Panc1 (cell line): ENCODE measurements at regions not wholly inside any gene's neighbourhood (a gene's known extent, or its start where the extent isn't known, plus 50 kb on each side); places are given as distances from the start of the nearest gene placed in this dataset.

Source experiments
- ATAC-seq: fragments of 200-7000 bp; cut with Tn5 transposase; 2 replicates; pipeline ENCODE4 v1.9.1; 2020; ENCODE audit warnings: mild to moderate bottlenecking, moderate library complexity
- BruUV-seq: library from RNA; stranded (reverse); fragments of 400-500 nt; replicated peaks from 2 replicates; lab custom pipeline; 2021; lab: Mats Ljungman, UMichigan
- CTCF ChIA-PET: fragments of 300-600 bp; sonication (Branson Sonifier 250); formaldehyde crosslinking; loops from one replicate; lab custom pipeline; 2022; ENCODE audit warnings: antibody characterized with exemption; lab: Charles Lee
- POLR2A ChIA-PET: fragments of 300-600 bp; sonication (Branson Sonifier 250); formaldehyde crosslinking; loops from one replicate; lab custom pipeline; 2022; ENCODE audit warnings: antibody characterized with exemption; lab: Charles Lee
- DNase-seq: peaks from one replicate; pipeline ENCODE4 v3.0.0-alpha.2; 2010; ENCODE audit warnings: low read depth, low spot score
- H3K27ac ChIP-seq: 2 replicates; pipeline ENCODE4 v1.5.1; 2011; ENCODE audit warnings: mild to moderate bottlenecking, low read length, inconsistent platforms
- H3K27me3 ChIP-seq: fragments of 200-500 bp; sonication (Bioruptor generic); 2 replicates; pipeline ENCODE4 v1.6.0; 2014; ENCODE audit warnings: low read length, inconsistent platforms; ENCODE audit not compliant: control insufficient read depth, insufficient read depth
- H3K36me3 ChIP-seq: fragments of 200-500 bp; sonication (Bioruptor generic); 2 replicates; pipeline ENCODE4 v1.5.1; 2014; ENCODE audit warnings: inconsistent platforms, mild to moderate bottlenecking, low read length, moderate library complexity; ENCODE audit not compliant: control insufficient read depth, insufficient read depth
- H3K4me1 ChIP-seq: 2 replicates; pipeline ENCODE4 v1.5.1; 2011; ENCODE audit warnings: inconsistent platforms, mild to moderate bottlenecking, low read length, moderate library complexity; ENCODE audit not compliant: control insufficient read depth, insufficient read depth
- H3K4me3 ChIP-seq, 2 experiments: 2 replicates each; pipeline ENCODE4 v1.5.1; 2011 to 2012; ENCODE audit warnings: low read depth in 2 of 2, low read length in 2 of 2, mild to moderate bottlenecking in 2 of 2, inconsistent platforms in 1 of 2, moderate library complexity in 1 of 2
- H3K9me3 ChIP-seq: fragments of 200-500 bp; sonication (Bioruptor generic); 2 replicates; pipeline ENCODE4 v1.5.1; 2014; ENCODE audit warnings: low read depth, mild to moderate bottlenecking, inconsistent platforms, low read length, moderate library complexity; ENCODE audit not compliant: control insufficient read depth, insufficient read depth
- POLR2AphosphoS5 ChIP-seq: IDR thresholded peaks from 2 replicates; pipeline ENCODE4 v1.6.1; 2012; ENCODE audit warnings: mild to moderate bottlenecking, low read depth, low read length, moderate library complexity
- SIN3A ChIP-seq: IDR thresholded peaks from 2 replicates; pipeline ENCODE4 v1.6.1; 2012; ENCODE audit warnings: low read depth, mild to moderate bottlenecking, low read length, moderate library complexity, borderline replicate concordance; ENCODE audit not compliant: insufficient read depth
- TCF7L2 ChIP-seq: IDR thresholded peaks from 2 replicates; pipeline ENCODE4 v1.6.1; 2011; ENCODE audit warnings: mild to moderate bottlenecking, low read depth, low read length, inconsistent platforms
- in situ Hi-C: cut with HindIII; loops from 2 replicates; pipeline ENCODE4 v1.10.0; 2016; ENCODE audit warnings: low sequenced_read_pairs, low pct_unique_long_range_greater_than_20kb
- intact Hi-C: fragments of 100-400 bp; cut with micrococcal nuclease; formaldehyde crosslinking; loops from one replicate; pipeline ENCODE4 v1.10.0; 2022; ENCODE audit not compliant: unreplicated experiment
- TF ChIP-seq, protein P1 (sequence below): fragments of 450-650 bp; IDR thresholded peaks from 2 replicates; pipeline ENCODE4 v1.5.1; 2017; ENCODE audit warnings: mild to moderate bottlenecking
- TF ChIP-seq, protein P2 (sequence below), 2 experiments: IDR thresholded peaks; 2 replicates each; pipeline ENCODE4 v1.6.1; 2011 to 2012; ENCODE audit warnings: low read depth in 2 of 2, control low read depth in 1 of 2, low read length in 1 of 2, mild to moderate bottlenecking in 1 of 2, moderate library complexity in 1 of 2; ENCODE audit not compliant: insufficient read depth in 1 of 2

DNA sequence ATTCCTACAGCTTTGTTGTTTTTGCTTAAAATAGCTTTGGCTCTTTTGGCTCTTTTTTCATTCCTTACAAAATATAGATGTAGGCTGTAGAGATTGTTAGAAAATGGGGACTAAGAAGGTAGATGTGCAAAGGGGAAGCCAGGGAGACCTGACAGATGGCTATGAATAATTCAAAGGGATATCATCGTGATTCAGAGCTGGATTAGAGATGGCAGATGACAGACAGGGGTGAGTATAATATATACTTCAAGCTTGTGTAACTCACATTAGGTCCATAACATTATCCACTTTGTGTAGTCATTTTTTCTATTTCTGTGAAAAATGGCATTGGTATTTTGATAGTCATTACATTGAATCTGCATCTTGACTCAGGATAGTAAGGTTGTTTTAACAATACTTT is 422.9 kb upstream of the ST6GAL2 start:
- TF ChIP-seq POLR2AphosphoS5 (no peak), TCF7L2 (no peak), SIN3A (no peak)
- TF ChIP-seq, protein P1, sequence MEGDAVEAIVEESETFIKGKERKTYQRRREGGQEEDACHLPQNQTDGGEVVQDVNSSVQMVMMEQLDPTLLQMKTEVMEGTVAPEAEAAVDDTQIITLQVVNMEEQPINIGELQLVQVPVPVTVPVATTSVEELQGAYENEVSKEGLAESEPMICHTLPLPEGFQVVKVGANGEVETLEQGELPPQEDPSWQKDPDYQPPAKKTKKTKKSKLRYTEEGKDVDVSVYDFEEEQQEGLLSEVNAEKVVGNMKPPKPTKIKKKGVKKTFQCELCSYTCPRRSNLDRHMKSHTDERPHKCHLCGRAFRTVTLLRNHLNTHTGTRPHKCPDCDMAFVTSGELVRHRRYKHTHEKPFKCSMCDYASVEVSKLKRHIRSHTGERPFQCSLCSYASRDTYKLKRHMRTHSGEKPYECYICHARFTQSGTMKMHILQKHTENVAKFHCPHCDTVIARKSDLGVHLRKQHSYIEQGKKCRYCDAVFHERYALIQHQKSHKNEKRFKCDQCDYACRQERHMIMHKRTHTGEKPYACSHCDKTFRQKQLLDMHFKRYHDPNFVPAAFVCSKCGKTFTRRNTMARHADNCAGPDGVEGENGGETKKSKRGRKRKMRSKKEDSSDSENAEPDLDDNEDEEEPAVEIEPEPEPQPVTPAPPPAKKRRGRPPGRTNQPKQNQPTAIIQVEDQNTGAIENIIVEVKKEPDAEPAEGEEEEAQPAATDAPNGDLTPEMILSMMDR: no peak
- TF ChIP-seq, protein P2, sequence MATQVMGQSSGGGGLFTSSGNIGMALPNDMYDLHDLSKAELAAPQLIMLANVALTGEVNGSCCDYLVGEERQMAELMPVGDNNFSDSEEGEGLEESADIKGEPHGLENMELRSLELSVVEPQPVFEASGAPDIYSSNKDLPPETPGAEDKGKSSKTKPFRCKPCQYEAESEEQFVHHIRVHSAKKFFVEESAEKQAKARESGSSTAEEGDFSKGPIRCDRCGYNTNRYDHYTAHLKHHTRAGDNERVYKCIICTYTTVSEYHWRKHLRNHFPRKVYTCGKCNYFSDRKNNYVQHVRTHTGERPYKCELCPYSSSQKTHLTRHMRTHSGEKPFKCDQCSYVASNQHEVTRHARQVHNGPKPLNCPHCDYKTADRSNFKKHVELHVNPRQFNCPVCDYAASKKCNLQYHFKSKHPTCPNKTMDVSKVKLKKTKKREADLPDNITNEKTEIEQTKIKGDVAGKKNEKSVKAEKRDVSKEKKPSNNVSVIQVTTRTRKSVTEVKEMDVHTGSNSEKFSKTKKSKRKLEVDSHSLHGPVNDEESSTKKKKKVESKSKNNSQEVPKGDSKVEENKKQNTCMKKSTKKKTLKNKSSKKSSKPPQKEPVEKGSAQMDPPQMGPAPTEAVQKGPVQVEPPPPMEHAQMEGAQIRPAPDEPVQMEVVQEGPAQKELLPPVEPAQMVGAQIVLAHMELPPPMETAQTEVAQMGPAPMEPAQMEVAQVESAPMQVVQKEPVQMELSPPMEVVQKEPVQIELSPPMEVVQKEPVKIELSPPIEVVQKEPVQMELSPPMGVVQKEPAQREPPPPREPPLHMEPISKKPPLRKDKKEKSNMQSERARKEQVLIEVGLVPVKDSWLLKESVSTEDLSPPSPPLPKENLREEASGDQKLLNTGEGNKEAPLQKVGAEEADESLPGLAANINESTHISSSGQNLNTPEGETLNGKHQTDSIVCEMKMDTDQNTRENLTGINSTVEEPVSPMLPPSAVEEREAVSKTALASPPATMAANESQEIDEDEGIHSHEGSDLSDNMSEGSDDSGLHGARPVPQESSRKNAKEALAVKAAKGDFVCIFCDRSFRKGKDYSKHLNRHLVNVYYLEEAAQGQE (IDR thresholded peaks at IDR 0.05; ENCODE audit: insufficient read depth in 1 of 2, low read depth in 2 of 2, low read length in 1 of 2): no peak
- ATAC-seq (no peak), DNase-seq (no peak)
- 0 out of 2 replicates have a peak, but pooled peaks cover 2% of the 10 kb centered on the region for H3K27me3 ChIP-seq
- no peaks in the 10 kb centered on the region for H3K9me3 ChIP-seq
- no peaks in the 10 kb centered on the region for H3K36me3 ChIP-seq
- ChIA-PET CTCF (no interaction called here), POLR2A (no interaction called here)
- no peaks in the 10 kb centered on the region for H3K4me1 ChIP-seq
- H3K4me3 ChIP-seq: no peak overlapping the region
- in situ Hi-C loops (no loop called here), intact Hi-C loops (no loop called here)
- BruUV-seq: no TSS peak
- H3K27ac ChIP-seq: no peak overlapping the region

DNA sequence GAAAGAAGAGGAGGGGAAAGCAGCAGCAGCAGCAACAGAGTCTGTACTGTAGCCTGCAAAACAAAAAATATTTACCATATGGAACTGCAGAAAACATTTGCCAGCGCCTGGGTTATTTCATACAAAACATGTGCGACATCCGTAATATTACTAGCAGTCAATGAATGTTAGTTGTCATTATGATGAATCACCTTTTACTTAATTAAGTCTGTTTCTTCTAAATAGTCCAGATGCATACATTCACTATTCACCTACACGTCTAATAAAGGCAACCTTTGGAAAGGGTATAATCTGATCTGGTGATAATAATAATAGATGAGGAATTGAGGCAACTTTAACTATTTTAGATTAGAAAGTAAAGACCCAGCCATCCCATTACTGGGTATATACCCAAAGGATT is 426.3 kb upstream of the ST6GAL2 start:
- CTCF ChIA-PET: no interaction called here
- in situ Hi-C loops (no loop called here), intact Hi-C loops (no loop called here)
- no peaks in the 10 kb centered on the region for H3K4me1 ChIP-seq
- no peak overlapping the region for H3K27ac ChIP-seq
- POLR2A ChIA-PET: no interaction called here
- no peaks in the 10 kb centered on the region for H3K27me3 ChIP-seq
- DNase-seq (no peak), ATAC-seq (no peak)
- H3K9me3 ChIP-seq: no peaks in the 10 kb centered on the region
- no peak overlapping the region for H3K4me3 ChIP-seq
- H3K36me3 ChIP-seq: no peaks in the 10 kb centered on the region
- BruUV-seq: no TSS peak
- TF ChIP-seq, protein P2 (IDR thresholded peaks at IDR 0.05; ENCODE audit: insufficient read depth in 1 of 2, low read depth in 2 of 2, low read length in 1 of 2): no peak
- TF ChIP-seq, protein P1: no peak
- TF ChIP-seq TCF7L2 (no peak), POLR2AphosphoS5 (no peak), SIN3A (no peak)
